ENCODE measurements at regions not wholly inside any gene's neighbourhood (a gene's known extent, or its start where the extent isn't known, plus 50 kb on each side); places are given as distances from the start of the nearest gene placed in this dataset.

DNA sequence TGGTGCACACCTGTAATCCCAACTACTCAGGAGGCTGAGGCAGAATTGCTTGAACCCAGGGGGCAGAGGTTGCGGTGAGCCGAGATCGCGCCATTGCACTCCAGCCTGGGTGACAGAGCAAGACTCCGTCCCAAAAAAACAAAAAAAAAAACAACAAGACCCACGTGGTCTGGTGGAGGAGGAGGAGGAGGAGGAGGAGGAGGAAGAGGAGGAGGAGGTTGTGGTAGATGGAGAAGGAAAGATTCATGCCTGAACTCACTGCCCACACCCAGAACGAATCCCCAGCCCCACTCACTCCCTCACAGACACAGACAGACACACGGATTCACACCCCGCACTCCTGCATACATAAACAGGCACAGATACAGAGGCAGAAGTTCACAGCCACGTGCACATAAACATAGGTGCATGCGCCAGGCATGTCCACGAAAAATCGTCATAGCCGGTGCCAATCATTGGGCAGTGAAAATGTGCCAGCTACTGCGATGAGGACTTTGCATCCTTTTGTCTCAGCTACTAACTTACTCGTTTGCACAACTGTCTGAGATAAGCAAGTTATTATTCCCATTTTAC, 138.5 kb downstream of the WSCD1 start:
- DNase-seq, result no peak

DNA sequence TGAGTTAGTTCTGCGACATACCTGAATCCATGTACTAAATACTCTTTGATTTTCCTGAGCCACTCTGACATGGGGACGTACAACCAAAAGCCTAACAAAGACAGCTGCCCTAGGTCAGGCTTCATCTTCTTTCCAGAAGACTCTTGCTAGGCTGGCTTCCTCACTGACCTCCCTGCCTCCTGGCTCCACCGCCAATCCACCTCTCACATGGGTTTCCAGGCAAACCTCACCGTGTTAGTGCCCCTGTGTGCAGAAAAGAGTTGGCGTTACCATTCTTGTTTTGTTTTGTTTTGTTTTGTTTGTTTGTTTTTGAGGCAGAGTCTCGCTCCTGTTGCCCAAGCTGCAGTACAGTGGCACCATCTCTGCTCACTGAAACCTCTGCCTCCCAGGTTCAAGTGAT, 135.3 kb downstream of the WSCD1 start:
- DNase-seq, result no peak

DNA sequence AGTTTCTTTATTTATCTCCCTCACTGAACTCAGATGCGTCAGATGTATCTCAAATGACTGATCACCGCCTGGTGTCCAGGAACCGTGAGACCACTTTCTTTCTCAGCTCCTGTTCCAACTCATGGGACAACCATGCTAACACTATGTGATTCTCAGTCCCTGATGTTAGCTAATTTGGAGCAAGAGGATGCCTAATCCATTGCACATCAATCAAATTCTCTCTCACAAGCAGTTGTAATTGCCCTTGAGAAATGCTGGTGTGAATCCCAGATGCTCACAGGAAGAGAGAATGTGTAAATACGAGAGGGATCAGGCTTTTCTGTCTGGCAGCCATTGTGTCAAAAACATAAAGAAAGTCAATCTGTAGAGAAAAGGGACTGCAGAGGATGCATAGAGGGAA, 134.9 kb downstream of the WSCD1 start:
- DNase-seq, result no peak

DNA sequence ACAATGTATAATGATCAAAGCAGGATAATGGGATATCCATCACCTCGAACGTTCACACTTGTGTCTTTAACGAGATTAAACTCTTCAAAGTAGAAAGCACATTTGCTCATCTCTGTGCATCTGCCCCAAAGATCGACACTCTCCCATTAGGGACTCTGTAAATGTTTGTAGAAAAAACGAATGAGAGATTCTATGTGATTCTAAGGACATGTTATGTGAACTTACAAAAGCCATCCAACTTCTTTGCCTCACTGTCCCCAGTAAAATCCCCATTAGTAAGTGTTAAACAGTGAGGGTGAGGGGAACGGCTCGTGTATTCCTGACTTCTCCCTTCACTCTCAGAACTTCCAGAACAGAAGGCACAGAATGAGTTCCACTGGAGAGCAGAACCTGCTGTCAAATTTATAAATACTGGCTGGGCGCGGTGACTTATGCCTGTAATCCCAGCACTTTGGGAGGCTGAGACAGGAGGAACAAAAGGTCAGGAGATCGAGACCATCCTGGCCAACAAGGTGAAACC, 134.1 kb downstream of the WSCD1 start:
- no peak for DNase-seq

DNA sequence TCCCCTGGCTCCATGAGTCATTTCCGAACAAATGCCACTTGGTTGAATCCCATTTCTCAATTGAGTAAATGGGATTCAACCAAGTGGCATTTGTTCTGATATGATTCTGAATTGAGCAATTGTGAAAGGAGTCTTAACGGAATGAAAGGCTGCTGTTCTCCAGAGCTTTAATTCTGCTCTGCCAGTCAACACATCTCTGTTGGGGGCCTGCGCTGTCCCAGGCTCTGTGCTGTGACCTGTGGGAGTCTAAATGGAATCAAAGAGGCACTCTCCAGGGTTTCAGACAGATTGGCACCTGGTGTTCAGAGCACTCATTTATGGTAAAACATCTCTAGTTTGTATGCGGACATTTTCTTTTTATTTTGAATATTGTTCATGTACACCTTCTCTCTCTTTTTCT, 126.2 kb downstream of the WSCD1 start:
- no peak for DNase-seq

DNA sequence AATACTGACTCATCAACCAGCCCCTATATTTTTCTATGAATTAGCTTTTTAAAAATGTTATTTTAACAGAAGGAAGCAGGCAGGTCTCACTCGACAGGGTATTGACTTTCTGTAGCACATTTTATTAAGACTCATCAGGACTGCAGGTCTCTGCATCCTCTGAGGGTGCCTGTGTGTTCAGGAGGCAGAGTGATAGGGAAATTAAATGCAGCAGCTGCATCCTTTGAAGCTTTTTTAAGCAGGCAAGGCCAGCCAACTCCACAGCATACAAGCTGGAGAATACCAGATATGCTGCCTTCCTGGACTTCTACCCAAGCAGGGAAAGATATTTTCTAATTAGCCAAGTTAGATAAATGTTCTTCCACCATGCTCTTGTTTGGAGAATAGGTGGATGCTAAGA, 124.9 kb downstream of the WSCD1 start:
- no peak for DNase-seq

DNA sequence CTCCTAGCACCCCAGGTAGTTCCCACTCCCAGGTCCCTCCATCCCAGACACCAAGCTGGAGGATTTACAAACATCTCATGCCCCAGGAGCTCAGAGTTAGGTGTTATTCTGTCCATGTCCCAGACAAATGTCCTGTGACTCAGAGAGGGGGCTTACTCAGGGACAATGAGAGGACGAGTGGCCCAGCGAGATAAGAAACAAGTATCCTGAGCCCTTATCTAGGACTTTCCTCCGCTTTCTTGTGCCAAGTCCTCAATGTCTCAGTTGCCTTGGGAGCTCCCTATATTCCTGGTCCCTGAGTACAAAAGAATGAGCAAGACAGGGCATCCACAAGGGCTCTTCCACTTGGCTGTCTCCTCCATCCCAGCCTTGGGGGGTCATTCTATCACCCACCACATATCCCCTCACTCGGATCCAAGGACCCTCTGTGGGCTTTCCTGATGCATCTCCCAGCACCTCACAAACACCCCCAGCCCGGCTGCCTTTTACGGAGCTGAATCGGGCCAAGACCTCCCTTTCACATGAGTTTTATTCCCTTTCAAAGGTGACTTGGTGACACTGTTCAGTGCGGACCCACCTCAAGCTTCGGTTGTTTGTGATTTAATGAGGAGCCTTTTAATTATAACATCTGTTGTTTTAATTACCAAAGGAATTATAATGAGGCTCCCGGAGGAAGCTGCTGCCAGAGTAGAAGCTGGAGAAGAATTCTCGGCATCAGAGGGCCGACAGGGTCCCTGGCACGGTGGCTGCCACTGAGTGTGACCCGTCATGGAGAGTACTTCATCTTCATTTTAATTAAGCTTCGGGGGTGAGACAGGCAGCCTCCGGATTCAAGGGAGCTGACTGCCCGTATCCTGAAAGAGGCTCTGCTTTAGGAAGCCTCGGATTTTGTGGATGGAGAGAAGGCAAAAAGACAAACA, 121.5 kb downstream of the WSCD1 start:
- DNase-seq, result no peak

DNA sequence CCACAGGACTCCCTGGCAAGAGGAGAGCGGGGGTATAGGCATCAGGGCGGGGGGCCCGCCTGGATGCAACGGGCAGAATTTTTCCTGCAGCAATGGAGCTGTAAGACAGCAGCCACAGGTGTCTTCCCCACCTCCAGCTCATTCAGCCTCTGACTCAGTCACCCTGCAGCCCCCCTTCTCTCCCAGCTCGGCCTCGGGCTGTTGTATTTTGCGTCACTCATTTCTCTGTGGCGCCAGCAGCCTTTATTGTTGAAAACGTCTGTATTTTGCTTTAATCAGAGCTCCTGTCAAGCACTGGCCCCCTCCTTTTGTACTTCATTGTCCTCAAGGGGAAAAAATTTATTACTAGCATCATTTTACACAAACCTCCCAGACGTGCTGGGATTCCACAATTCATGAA, 117.7 kb downstream of the WSCD1 start:
- no peak for DNase-seq

DNA sequence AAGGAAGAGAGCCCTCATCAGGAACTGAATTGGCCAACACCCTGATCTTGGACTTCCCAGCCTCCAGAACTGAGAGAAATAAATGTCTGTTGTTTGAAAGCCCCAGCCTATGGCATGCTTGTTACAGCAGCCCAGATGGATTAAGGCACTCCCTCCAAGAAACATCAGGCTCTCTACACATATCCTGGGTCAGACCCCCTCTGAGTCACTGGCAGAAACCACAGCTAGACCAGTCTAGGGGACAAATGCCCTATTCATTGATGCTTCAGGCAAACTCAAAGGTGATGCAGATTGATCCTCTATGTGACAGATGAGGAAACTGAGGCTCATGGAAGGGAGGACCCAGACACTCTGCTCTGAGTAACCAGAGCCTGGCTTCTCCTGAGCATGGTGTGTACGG, 116.8 kb downstream of the WSCD1 start:
- DNase-seq, result no peak

DNA sequence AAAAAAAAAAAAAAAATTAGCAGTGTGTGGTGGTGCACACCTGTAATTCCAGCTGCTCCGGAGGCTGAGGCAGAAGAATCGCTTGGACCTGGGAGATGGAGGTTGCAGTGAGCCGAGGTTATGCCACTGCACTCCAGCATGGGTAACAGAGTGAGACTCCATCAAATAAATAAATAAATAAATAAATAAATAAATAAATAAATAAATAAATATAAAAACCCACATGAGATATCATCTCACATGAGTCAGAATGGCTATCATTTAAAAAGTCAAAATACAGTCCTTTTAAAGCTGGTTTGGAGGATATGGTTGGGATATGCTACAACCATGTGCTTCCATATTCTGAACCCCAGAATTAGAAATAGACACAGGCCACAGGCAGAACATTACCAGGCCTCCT, 114.3 kb downstream of the WSCD1 start:
- DNase-seq, result no peak

DNA sequence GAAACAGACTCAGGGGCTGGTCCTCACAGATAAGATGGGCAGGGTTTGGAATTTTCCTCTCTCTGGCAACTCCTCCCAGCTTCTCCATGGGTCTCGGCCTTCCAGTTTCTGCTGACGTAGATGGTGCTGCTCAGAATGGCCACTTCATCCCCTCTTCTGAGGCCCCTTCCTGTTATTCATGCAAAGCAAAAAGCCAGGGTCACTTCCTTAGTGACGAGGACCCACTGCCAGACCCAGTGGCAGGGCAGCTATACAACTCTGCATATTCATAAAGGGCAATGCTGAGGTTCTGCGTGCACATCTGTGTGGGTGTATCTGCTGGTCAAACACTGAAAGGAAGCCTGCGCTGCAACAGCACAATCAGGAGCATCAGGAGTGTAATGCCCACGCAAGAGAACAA, 108.8 kb downstream of the WSCD1 start:
- no peak for DNase-seq

DNA sequence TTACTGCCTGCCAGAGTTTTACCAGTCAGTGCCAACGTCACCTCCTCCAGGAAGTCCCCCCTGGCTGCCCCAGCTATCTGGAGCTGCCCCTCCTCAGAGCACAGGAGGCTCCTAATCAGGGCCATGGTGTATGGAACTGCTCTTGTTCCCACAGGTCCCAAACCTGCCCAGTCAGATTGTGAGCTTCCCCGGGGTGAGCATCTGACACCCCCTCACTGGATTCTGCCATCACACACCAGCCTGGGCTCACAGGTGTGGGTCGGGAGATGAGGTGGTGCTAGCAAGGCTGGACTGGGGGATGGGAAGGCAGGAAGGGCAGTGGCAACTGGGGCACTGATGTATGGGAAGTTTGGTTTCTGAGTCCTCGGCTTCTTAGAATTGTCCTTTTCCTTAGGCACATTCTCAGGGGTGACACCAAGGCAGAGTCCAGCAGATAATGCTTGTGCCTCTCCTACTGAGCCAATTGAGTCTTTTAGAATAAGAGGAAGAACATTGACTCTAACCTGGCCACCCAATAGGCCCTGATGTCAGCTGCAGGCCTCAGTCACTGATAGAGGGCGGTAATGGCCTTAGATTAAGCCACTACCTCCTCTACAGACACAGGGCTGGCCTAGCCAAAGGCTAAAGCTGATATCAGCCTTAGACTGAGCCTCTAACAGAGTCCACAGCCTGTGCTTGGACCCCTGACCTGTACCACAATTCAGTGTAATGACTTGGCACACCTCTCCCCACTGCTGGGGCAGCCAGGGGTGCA, 107.9 kb downstream of the WSCD1 start:
- no peak for DNase-seq

All from T-helper 1 cell (primary cell).